Lower leg skin (tissue), 4 donors: ENCODE measurements at regions not wholly inside any gene's neighbourhood (a gene's known extent, or its start where the extent isn't known, plus 50 kb on each side); places are given as distances from the start of the nearest gene placed in this dataset.

Experiments
- DNase-seq, 2 donors: peaks; one replicate each; pipeline ENCODE4 v3.0.0-alpha.2; 2019; ENCODE audit warnings: low spot score in 2 of 2
- H3K4me3 ChIP-seq: fragments of 200-600 bp; sonication (generic); 2 replicates; pipeline ENCODE4 v1.5.1; 2017; ENCODE audit warnings: mild to moderate bottlenecking, low read depth; ENCODE audit not compliant: poor library complexity, severe bottlenecking
- POLR2A ChIP-seq, 2 donors: fragments of 450-650 bp; IDR thresholded peaks; one replicate each; pipeline ENCODE4 v1.6.1; 2016 to 2017; ENCODE audit warnings: antibody characterized with exemption in 2 of 2, mild to moderate bottlenecking in 1 of 2, moderate library complexity in 1 of 2
- WGBS, 2 donors: methylation state at CpG; one replicate each; pipeline ENCODE4 v1.1.5; 2018; 5-methylcytosine and 5-hydroxymethylcytosine counted together
- intact Hi-C: fragments of 100-400 bp; cut with DNase I; formaldehyde crosslinking; loops from one replicate; pipeline ENCODE4 v1.15.0; 2023; ENCODE audit warnings: low total_unique reads
- TF ChIP-seq, protein P1 (sequence below), 3 donors: fragments of 450-650 bp; IDR thresholded peaks; one replicate each; pipeline ENCODE4 v1.5.1; 2016; ENCODE audit warnings: antibody characterized with exemption in 3 of 3, mild to moderate bottlenecking in 3 of 3, moderate library complexity in 2 of 3

DNA sequence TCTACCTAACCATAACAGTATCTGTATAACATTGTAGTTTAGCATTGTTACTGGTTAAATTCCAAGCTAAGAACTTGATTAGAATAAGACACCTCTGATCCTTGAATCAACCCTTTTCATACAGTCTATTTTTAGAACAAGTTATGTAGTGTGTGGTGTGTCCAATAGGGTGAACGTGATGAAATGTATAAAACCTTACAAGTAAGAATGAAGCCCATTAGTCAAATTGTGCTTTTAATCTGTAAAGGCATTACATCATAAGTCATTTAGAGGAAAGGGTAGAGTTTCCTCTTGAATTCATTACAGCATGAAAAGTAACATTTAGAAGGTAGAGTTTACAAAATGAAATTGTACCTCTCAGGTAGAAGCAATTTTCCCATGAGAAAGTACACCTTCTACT lies 479.2 kb downstream of the LTN1 start:
- DNase-seq = no peak
- WGBS, 2 donors = 36 to 45% methylated on average over 1 of the region's 1 CpG
- H3K4me3 ChIP-seq = no peak overlapping the region
- TF ChIP-seq, protein P1, sequence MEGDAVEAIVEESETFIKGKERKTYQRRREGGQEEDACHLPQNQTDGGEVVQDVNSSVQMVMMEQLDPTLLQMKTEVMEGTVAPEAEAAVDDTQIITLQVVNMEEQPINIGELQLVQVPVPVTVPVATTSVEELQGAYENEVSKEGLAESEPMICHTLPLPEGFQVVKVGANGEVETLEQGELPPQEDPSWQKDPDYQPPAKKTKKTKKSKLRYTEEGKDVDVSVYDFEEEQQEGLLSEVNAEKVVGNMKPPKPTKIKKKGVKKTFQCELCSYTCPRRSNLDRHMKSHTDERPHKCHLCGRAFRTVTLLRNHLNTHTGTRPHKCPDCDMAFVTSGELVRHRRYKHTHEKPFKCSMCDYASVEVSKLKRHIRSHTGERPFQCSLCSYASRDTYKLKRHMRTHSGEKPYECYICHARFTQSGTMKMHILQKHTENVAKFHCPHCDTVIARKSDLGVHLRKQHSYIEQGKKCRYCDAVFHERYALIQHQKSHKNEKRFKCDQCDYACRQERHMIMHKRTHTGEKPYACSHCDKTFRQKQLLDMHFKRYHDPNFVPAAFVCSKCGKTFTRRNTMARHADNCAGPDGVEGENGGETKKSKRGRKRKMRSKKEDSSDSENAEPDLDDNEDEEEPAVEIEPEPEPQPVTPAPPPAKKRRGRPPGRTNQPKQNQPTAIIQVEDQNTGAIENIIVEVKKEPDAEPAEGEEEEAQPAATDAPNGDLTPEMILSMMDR (IDR thresholded peaks at IDR 0.05) = no peak
- TF ChIP-seq POLR2A (IDR thresholded peaks at IDR 0.05) = no peak
- intact Hi-C loops = loop anchor here (5.0 kb wide), 1 partner anchor 229 kb away; no protein-coding TSS in a partner anchor

DNA sequence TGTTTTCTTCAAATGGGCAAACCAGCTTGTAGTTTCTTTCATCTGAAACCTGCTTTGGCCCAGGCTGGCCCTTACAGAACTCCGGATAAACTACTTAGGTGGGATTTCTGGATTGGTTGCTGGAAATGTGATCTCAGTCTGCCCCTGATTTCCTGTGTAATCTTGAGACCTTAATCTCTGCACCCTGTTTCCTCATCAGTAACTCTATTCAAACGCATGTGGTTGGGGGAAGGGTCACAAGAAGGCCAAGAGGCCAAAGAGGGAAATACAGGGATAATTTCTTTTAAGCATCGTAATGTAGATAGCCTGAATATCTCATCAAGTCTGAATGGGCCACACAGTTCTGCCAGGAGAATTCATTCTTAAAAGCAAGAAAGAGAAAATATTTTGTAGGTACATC lies 483.6 kb downstream of the LTN1 start:
- intact Hi-C loops = no loop called here
- no peak for DNase-seq
- TF ChIP-seq, protein P1 (IDR thresholded peaks at IDR 0.05) = no peak
- TF ChIP-seq POLR2A (IDR thresholded peaks at IDR 0.05) = no peak
- no peak overlapping the region for H3K4me3 ChIP-seq
- WGBS, 2 donors = 61 to 80% methylated on average over 3 of the region's 3 CpGs

DNA sequence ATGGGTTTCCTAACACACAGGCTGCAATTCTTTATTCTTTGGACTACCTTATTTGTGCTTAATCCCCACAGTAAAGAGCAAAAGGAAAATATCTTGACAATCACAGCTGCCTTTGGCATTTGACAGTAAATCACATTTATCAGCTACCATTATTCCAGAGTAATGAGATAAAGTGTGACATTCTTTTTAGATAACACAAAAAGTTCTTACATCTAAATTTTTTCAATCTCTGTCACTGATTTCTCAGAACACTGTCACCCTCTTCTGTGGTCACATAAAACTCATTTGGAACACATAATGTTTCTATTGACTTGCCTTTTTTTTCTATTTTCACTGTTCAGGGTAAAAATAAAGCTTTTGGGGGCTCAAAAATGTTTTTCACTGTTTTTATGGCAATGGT lies 484.6 kb downstream of the LTN1 start:
- no peak overlapping the region for H3K4me3 ChIP-seq
- no peak for DNase-seq

DNA sequence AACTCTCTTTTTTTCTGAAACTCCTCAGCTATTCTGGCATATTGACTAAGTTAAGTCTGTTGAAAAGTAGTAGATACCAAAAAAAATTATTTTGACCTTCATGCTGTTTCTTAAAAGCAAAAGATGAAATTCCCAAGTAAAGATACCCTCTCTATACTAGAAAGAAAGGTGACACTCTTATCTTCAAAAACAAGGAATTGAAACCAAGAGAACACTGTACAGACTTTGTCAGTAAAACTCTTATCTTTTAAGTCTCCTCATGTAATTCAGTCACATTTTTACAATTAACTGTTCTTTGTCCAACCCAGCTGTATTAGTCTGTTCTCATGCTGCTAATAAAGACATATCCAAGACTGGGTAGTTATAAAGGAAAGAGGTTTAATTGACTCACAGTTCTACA lies 496.2 kb downstream of the LTN1 start:
- intact Hi-C loops = no loop called here
- TF ChIP-seq, protein P1 (IDR thresholded peaks at IDR 0.05) = no peak
- no peak for TF ChIP-seq POLR2A (IDR thresholded peaks at IDR 0.05)
- no peak for DNase-seq
- no peak overlapping the region for H3K4me3 ChIP-seq

More for the DNA sequence above, 484.6 kb downstream of the LTN1 start:
- intact Hi-C loops = no loop called here
- TF ChIP-seq, protein P1 (IDR thresholded peaks at IDR 0.05) = no peak
- no peak for TF ChIP-seq POLR2A (IDR thresholded peaks at IDR 0.05)

DNA sequence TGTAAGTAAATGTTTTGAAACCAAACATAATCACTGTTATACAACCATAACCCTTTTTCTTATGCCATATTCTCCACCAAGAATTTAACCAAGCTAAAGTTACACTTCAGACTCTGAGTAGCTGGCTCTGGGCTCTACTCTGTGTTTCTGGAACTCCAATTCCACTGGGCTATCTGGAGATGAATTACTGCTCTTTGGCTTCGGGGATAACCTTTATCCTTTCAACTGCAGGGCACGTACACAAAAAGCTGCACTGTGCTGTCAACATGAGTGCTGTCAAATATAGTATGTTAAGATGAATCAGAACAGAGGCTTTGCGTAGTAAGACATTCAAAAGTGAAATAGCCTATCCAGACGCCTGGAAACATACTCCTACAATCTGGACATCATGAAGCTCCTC lies 500.6 kb downstream of the LTN1 start:
- no peak overlapping the region for H3K4me3 ChIP-seq
- TF ChIP-seq, protein P1 (IDR thresholded peaks at IDR 0.05) = no peak
- no peak for TF ChIP-seq POLR2A (IDR thresholded peaks at IDR 0.05)
- intact Hi-C loops = no loop called here
- 86 to 87% methylated on average over 4 of the region's 4 CpGs for WGBS, 2 donors
- no peak for DNase-seq

DNA sequence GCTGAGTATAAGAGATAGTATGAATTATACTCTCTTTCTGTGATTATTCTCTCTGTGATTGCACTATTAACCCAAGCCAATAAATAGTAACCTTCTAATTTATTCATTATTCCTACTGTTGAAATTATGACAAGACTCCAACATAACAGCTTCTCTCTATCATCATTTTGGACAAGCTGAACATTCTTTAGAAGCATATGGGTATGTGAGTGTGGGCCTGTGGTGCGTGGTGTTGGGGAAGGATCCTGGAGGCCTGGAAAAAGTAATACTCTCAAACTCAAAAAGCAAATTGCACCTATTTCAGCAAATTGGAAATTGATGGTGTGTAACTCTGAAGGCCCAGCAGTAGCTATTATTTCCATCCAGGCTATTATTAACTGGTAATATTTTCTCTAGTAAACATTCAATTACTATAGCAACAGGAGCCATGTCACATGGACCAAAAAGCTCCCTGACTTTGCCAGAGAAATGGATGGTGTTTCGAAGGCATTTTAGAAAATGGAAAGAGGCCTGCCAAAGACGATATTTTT lies 502.8 kb downstream of the LTN1 start:
- no peak for DNase-seq
- intact Hi-C loops = no loop called here
- no peak overlapping the region for H3K4me3 ChIP-seq
- TF ChIP-seq, protein P1 (IDR thresholded peaks at IDR 0.05) = no peak
- TF ChIP-seq POLR2A (IDR thresholded peaks at IDR 0.05) = no peak
- WGBS, 2 donors = 65 to 66% methylated on average over 3 of the region's 3 CpGs
